DOHH2 (cell line): ENCODE measurements at regions not wholly inside any gene's neighbourhood (a gene's known extent, or its start where the extent isn't known, plus 50 kb on each side); places are given as distances from the start of the nearest gene placed in this dataset.

Experiments
- H3F3A ChIP-seq: fragments of 200-600 bp; sonication (generic), shearing (Covaris generic); 2 replicates; pipeline ENCODE4 v1.6.0; 2016; ENCODE audit warnings: antibody characterized with exemption, mild to moderate bottlenecking; ENCODE audit not compliant: control insufficient read depth, insufficient read depth
- H3K27ac ChIP-seq: fragments of 200-600 bp; sonication (generic); 2 replicates; pipeline ENCODE4 v1.5.1; 2014; ENCODE audit warnings: low read depth, mild to moderate bottlenecking, low read length, moderate library complexity
- H3K27me3 ChIP-seq: fragments of 200-600 bp; sonication (generic); 2 replicates; pipeline ENCODE4 v1.6.1; 2014; ENCODE audit warnings: mild to moderate bottlenecking, low read length, mixed read lengths; ENCODE audit not compliant: control insufficient read depth
- H3K36me3 ChIP-seq: fragments of 200-600 bp; sonication (generic); 2 replicates; pipeline ENCODE4 v1.6.1; 2014; ENCODE audit warnings: mild to moderate bottlenecking, low read length, moderate library complexity, mixed read lengths; ENCODE audit not compliant: control insufficient read depth
- H3K4me1 ChIP-seq: fragments of 200-600 bp; sonication (generic); 2 replicates; pipeline ENCODE4 v1.6.1; 2014; ENCODE audit warnings: mild to moderate bottlenecking, low read length, mixed read lengths; ENCODE audit not compliant: control insufficient read depth
- H3K4me2 ChIP-seq: fragments of 200-600 bp; sonication (generic); 2 replicates; pipeline ENCODE4 v1.6.0; 2014; ENCODE audit warnings: mild to moderate bottlenecking, low read length, moderate library complexity
- H3K4me3 ChIP-seq: fragments of 200-600 bp; sonication (generic); 2 replicates; pipeline ENCODE4 v1.5.1; 2014; ENCODE audit warnings: mild to moderate bottlenecking, low read length, mixed read lengths
- H3K79me2 ChIP-seq: fragments of 200-600 bp; sonication (generic); 2 replicates; pipeline ENCODE4 v1.6.1; 2014; ENCODE audit warnings: mild to moderate bottlenecking, low read length, mixed read lengths; ENCODE audit not compliant: control insufficient read depth
- H3K9me2 ChIP-seq: fragments of 200-600 bp; sonication (generic); replicated peaks from 2 replicates; pipeline ENCODE4 v1.6.1; 2014; ENCODE audit warnings: mild to moderate bottlenecking, low read length, mixed read lengths; ENCODE audit not compliant: control insufficient read depth
- H3K9me3 ChIP-seq: fragments of 200-600 bp; sonication (generic); 2 replicates; pipeline ENCODE4 v1.6.1; 2014; ENCODE audit warnings: antibody characterized with exemption, low read length, mixed read lengths; ENCODE audit not compliant: control insufficient read depth, insufficient read depth
- H4K20me1 ChIP-seq: fragments of 200-600 bp; sonication (generic); 2 replicates; pipeline ENCODE4 v1.6.0; 2014; ENCODE audit warnings: low read depth, mild to moderate bottlenecking, antibody characterized with exemption, low read length, moderate library complexity; ENCODE audit not compliant: control insufficient read depth, insufficient read depth
- EZH2phosphoT487 ChIP-seq: fragments of 200-600 bp; sonication (generic); IDR thresholded peaks from 2 replicates; pipeline ENCODE4 v1.6.1; 2017; ENCODE audit warnings: borderline replicate concordance, mild to moderate bottlenecking, antibody characterized with exemption, low read length, moderate library complexity, mixed read lengths
- TF ChIP-seq, protein P1 (sequence below): fragments of 200-600 bp; sonication (generic); IDR thresholded peaks from one replicate; pipeline ENCODE4 v1.5.1; 2014; ENCODE audit warnings: antibody characterized with exemption, mild to moderate bottlenecking, low read depth, low read length; ENCODE audit not compliant: poor library complexity, severe bottlenecking

- no peaks in the 10 kb centered on the region for H3K79me2 ChIP-seq
- no peaks in the 10 kb centered on the region for H3F3A ChIP-seq
- H3K9me2 ChIP-seq, result no peaks in the 10 kb centered on the region
- H3K36me3 ChIP-seq, result no peaks in the 10 kb centered on the region
- H4K20me1 ChIP-seq, result no peaks in the 10 kb centered on the region
- peaks cover 10% of the 10 kb centered on the region; the same call in 1 of the 2 replicates for H3K9me3 ChIP-seq
- H3K27ac ChIP-seq, result no peak overlapping the region
- H3K4me1 ChIP-seq, result no peaks in the 10 kb centered on the region
- TF ChIP-seq EZH2phosphoT487, result no peak
- TF ChIP-seq, protein P1, sequence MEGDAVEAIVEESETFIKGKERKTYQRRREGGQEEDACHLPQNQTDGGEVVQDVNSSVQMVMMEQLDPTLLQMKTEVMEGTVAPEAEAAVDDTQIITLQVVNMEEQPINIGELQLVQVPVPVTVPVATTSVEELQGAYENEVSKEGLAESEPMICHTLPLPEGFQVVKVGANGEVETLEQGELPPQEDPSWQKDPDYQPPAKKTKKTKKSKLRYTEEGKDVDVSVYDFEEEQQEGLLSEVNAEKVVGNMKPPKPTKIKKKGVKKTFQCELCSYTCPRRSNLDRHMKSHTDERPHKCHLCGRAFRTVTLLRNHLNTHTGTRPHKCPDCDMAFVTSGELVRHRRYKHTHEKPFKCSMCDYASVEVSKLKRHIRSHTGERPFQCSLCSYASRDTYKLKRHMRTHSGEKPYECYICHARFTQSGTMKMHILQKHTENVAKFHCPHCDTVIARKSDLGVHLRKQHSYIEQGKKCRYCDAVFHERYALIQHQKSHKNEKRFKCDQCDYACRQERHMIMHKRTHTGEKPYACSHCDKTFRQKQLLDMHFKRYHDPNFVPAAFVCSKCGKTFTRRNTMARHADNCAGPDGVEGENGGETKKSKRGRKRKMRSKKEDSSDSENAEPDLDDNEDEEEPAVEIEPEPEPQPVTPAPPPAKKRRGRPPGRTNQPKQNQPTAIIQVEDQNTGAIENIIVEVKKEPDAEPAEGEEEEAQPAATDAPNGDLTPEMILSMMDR, result no peak
- H3K4me2 ChIP-seq, result no peak overlapping the region
- no peaks in the 10 kb centered on the region for H3K27me3 ChIP-seq
- no peak overlapping the region for H3K4me3 ChIP-seq
Observed at GRCh38 chr5:10049858-10050455, 199.7 kb downstream of the ATPSCKMT start.

GRCh38 chr5:10046676-10047075 is 203.0 kb downstream of the ATPSCKMT start:
- Histone ChIP-seq H3K79me2 (no peaks in the 10 kb centered on the region), H3K9me3 (peaks cover 3% of the 10 kb centered on the region; the same call in 1 of the 2 replicates)
- TF ChIP-seq, protein P1, result no peak
- no peak for TF ChIP-seq EZH2phosphoT487

DNA sequence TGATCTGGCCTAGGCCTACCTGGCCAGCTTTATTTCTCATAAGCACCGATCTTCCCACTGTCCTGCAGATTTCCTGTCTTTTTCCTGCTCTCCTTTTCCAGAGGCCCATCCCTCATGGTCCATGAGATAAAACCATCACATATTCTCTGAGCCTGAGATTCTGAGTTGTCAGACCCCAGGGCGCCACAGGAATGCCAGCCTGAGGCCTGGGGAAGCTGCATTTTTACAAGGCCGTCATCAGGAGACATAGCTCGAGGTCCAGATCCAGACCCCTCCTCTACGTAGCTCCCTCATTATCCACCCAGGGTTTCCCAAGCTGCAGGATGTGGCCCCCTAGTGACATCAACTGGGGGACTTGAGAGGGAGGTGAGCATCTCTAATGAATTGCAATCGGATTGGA is 204.3 kb downstream of the ATPSCKMT start:
- H3K36me3 ChIP-seq, result no peaks in the 10 kb centered on the region
- no peaks in the 10 kb centered on the region for H4K20me1 ChIP-seq
- no peaks in the 10 kb centered on the region for H3K9me3 ChIP-seq
- H3K4me1 ChIP-seq, result no peaks in the 10 kb centered on the region
- H3K27me3 ChIP-seq, result no peaks in the 10 kb centered on the region
- no peaks in the 10 kb centered on the region for H3K79me2 ChIP-seq
- TF ChIP-seq EZH2phosphoT487, result no peak
- TF ChIP-seq, protein P1, result no peak
- H3F3A ChIP-seq, result no peaks in the 10 kb centered on the region
- no peak overlapping the region for H3K27ac ChIP-seq
- no peak overlapping the region for H3K4me2 ChIP-seq
- H3K9me2 ChIP-seq, result no peaks in the 10 kb centered on the region
- H3K4me3 ChIP-seq, result no peak overlapping the region

More at GRCh38 chr5:10046676-10047075, 203.0 kb downstream of the ATPSCKMT start:
- H3K4me3 ChIP-seq, result no peak overlapping the region
- no peak overlapping the region for H3K27ac ChIP-seq
- no peaks in the 10 kb centered on the region for H3K27me3 ChIP-seq
- no peaks in the 10 kb centered on the region for H3K9me2 ChIP-seq
- no peaks in the 10 kb centered on the region for H3F3A ChIP-seq
- H3K4me2 ChIP-seq, result no peak overlapping the region
- H3K36me3 ChIP-seq, result no peaks in the 10 kb centered on the region
- no peaks in the 10 kb centered on the region for H4K20me1 ChIP-seq
- no peaks in the 10 kb centered on the region for H3K4me1 ChIP-seq
